Brain microvascular endothelial cell (primary cell): ENCODE measurements at regions not wholly inside any gene's neighbourhood (a gene's known extent, or its start where the extent isn't known, plus 50 kb on each side); places are given as distances from the start of the nearest gene placed in this dataset.

Source experiments
- DNase-seq: peaks from one replicate; pipeline ENCODE4 v3.0.0-alpha.2; 2020
- H3K27ac ChIP-seq: fragments of 250-450 bp; sonication (Bioruptor Pico); 2 replicates; pipeline ENCODE4 v1.5.1; 2020; ENCODE audit warnings: mild to moderate bottlenecking, moderate library complexity
- H3K27me3 ChIP-seq: fragments of 250-450 bp; sonication (Bioruptor Pico); replicated peaks from 2 replicates; pipeline ENCODE4 v1.5.1; 2020; ENCODE audit warnings: mild to moderate bottlenecking
- H3K36me3 ChIP-seq: fragments of 250-450 bp; sonication (Bioruptor Pico); replicated peaks from 2 replicates; pipeline ENCODE4 v1.5.1; 2020; ENCODE audit warnings: mild to moderate bottlenecking
- H3K4me3 ChIP-seq: 2 replicates; pipeline ENCODE4 v1.5.1; 2011; ENCODE audit warnings: low read depth, mild to moderate bottlenecking, control low read depth, low read length, moderate library complexity
- in situ Hi-C: cut with HindIII; loops from 2 replicates; pipeline ENCODE4 v1.10.0; 2017; ENCODE audit warnings: low sequenced_read_pairs, low pct_ligation_motif_present
- TF ChIP-seq, protein P1 (sequence below): IDR thresholded peaks from 2 replicates; pipeline ENCODE4 v1.5.1; 2011; ENCODE audit warnings: low read depth, mild to moderate bottlenecking, moderate library complexity, low read length, control low read depth, inconsistent platforms; ENCODE audit errors: missing control alignments

GRCh38 chr1:201602413-201603265, 63.7 kb downstream of the NAV1 start:
- in situ Hi-C loops = no loop called here
- TF ChIP-seq, protein P1, sequence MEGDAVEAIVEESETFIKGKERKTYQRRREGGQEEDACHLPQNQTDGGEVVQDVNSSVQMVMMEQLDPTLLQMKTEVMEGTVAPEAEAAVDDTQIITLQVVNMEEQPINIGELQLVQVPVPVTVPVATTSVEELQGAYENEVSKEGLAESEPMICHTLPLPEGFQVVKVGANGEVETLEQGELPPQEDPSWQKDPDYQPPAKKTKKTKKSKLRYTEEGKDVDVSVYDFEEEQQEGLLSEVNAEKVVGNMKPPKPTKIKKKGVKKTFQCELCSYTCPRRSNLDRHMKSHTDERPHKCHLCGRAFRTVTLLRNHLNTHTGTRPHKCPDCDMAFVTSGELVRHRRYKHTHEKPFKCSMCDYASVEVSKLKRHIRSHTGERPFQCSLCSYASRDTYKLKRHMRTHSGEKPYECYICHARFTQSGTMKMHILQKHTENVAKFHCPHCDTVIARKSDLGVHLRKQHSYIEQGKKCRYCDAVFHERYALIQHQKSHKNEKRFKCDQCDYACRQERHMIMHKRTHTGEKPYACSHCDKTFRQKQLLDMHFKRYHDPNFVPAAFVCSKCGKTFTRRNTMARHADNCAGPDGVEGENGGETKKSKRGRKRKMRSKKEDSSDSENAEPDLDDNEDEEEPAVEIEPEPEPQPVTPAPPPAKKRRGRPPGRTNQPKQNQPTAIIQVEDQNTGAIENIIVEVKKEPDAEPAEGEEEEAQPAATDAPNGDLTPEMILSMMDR = no peak
- Histone ChIP-seq H3K27ac (peak overlapping the region; percentile 86), H3K36me3 (peaks cover 6% of the 10 kb centered on the region), H3K4me3 (no peak overlapping the region), H3K27me3 (no peaks in the 10 kb centered on the region)
- DNase-seq = peak; percentile 97

DNA sequence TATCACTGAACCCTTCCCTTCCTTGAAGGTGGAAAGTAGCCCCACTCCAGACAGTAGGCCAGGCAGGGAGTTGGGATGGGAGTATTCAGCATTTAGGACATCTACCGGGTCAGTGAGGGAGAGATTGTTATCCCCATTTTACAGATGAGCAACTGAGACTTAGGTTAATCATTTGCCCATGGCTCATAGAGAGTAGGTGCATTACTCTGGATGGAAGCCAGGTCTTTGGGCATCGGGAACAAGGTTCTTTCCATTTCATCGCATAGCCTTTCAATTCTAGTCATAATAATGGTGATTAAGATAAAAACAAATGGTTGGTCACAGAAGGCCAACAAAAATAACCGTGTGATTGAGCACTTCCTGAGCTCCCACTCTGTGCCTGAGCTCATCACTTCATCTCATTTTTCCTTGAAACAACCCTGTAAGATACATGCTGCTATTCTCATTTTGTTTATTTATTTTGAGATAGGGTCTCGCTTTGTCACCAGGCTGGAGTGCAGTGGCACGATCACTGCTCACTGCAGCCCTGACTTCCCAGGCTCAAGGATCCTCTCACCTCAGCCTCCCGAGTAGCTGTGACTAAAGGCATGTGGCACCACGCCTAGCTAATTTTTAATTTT, 64.8 kb downstream of the NAV1 start:
- peak; percentile 60 for DNase-seq
- in situ Hi-C loops = no loop called here
- H3K4me3 ChIP-seq = no peak overlapping the region
- H3K27ac ChIP-seq = peak overlapping the region; percentile 86
- TF ChIP-seq, protein P1 = no peak
- peaks cover 3% of the 10 kb centered on the region for H3K36me3 ChIP-seq
- H3K27me3 ChIP-seq = no peaks in the 10 kb centered on the region

GRCh38 chr1:201605385-201606010, 66.6 kb downstream of the NAV1 start:
- in situ Hi-C loops = no loop called here
- peak; percentile 27 for DNase-seq
- Histone ChIP-seq H3K27ac (no peak overlapping the region), H3K36me3 (peaks cover 3% of the 10 kb centered on the region), H3K27me3 (no peaks in the 10 kb centered on the region), H3K4me3 (no peak overlapping the region)
- TF ChIP-seq, protein P1 = no peak

DNA sequence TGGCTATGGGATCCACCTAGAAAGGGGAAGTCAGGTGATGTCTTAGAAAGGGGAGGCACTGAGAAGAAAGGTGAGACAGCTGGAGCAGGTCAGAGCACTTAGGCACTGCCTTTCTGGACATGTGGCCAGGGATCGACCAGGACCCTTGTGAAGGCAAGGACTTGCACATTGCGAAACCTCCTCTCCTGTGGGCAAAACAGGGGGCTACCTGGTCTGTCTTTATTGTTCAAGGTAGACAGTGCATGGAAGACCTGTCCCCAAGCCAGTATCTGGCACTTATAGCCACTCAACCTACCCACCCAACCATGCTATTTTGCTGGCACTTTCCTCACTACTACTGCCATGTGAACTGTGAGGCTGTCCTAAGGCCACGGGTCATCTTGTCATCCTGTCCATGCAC, 67.2 kb downstream of the NAV1 start:
- no peaks in the 10 kb centered on the region for H3K27me3 ChIP-seq
- in situ Hi-C loops = no loop called here
- TF ChIP-seq, protein P1 = no peak
- H3K36me3 ChIP-seq = peaks cover 1% of the 10 kb centered on the region
- no peak overlapping the region for H3K27ac ChIP-seq
- H3K4me3 ChIP-seq = no peak overlapping the region
- no peak for DNase-seq

DNA sequence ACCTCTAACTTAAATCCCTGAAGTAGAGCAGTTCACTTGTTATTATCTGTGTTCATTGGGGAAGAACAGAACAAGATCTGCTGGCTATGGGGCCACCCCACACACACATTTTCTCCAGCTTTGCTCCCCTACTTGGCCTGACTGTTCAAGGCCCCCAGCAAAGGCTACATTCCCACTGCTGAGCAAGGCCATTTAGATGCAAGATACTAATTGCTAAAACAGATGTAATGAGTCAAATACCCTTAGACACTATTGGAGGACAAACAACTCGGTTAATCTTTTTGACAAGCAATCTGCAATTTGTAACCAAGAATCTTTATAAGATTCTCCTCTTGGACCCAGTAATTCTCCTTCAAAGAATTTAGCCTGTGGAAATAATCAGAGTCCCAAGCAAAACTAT, 67.7 kb downstream of the NAV1 start:
- Histone ChIP-seq H3K27me3 (no peaks in the 10 kb centered on the region), H3K27ac (no peak overlapping the region), H3K36me3 (no peaks in the 10 kb centered on the region), H3K4me3 (no peak overlapping the region)
- in situ Hi-C loops = no loop called here
- DNase-seq = no peak
- TF ChIP-seq, protein P1 = no peak
